ENCODE measurements at regions not wholly inside any gene's neighbourhood (a gene's known extent, or its start where the extent isn't known, plus 50 kb on each side); places are given as distances from the start of the nearest gene placed in this dataset.

DNA sequence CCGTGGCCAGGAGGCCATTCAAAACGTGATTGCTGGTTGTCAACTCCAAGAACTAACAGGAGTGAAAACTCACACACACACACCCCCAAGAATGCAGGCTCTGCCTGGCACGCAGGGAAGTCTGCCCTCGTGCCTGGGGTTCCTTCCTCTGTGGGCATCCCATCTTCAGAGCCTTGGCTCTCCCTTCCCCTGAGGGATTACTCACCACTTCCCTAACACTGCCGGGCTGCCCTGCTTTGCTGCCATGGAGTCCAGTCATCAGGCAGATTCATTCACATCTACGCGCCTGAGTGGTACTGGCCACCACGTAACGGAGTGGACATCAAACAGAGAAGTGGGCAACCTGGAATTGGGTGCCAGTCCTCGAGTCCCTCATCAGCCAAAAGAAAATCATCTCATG, 120.7 kb upstream of the TMEM45B start:
- TF ChIP-seq, protein P1, sequence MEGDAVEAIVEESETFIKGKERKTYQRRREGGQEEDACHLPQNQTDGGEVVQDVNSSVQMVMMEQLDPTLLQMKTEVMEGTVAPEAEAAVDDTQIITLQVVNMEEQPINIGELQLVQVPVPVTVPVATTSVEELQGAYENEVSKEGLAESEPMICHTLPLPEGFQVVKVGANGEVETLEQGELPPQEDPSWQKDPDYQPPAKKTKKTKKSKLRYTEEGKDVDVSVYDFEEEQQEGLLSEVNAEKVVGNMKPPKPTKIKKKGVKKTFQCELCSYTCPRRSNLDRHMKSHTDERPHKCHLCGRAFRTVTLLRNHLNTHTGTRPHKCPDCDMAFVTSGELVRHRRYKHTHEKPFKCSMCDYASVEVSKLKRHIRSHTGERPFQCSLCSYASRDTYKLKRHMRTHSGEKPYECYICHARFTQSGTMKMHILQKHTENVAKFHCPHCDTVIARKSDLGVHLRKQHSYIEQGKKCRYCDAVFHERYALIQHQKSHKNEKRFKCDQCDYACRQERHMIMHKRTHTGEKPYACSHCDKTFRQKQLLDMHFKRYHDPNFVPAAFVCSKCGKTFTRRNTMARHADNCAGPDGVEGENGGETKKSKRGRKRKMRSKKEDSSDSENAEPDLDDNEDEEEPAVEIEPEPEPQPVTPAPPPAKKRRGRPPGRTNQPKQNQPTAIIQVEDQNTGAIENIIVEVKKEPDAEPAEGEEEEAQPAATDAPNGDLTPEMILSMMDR (IDR thresholded peaks at IDR 0.05), result no peak
- TF ChIP-seq POLR2A (IDR thresholded peaks at IDR 0.05), result no peak
